LNCAP (cell line): ENCODE measurements at regions not wholly inside any gene's neighbourhood (a gene's known extent, or its start where the extent isn't known, plus 50 kb on each side); places are given as distances from the start of the nearest gene placed in this dataset.

Experiments used
- TF ChIP-seq, protein P1 (sequence below): fragments of 450-650 bp; IDR thresholded peaks from 2 replicates; pipeline ENCODE4 v1.5.1; 2017; ENCODE audit warnings: mild to moderate bottlenecking

DNA sequence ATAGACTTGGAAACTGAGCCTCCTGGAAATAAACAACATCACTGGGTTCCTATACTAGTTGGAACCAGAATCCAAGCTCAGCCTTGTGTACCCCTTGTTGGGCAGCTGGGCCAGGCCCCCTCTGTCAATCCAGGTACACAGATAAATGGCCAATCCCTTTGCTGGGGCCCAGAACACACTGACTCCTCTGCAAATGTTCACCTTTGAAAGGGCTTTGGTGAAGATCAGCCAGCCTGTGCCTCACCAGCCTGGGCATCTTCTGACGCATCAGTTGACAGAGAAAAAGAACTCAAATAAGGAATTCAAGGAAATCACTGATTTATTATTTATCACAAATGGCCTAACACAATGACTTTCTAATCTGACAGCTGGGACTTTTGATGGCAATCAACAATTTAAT is 1090.2 kb downstream of the BCL11B start:
- TF ChIP-seq, protein P1, sequence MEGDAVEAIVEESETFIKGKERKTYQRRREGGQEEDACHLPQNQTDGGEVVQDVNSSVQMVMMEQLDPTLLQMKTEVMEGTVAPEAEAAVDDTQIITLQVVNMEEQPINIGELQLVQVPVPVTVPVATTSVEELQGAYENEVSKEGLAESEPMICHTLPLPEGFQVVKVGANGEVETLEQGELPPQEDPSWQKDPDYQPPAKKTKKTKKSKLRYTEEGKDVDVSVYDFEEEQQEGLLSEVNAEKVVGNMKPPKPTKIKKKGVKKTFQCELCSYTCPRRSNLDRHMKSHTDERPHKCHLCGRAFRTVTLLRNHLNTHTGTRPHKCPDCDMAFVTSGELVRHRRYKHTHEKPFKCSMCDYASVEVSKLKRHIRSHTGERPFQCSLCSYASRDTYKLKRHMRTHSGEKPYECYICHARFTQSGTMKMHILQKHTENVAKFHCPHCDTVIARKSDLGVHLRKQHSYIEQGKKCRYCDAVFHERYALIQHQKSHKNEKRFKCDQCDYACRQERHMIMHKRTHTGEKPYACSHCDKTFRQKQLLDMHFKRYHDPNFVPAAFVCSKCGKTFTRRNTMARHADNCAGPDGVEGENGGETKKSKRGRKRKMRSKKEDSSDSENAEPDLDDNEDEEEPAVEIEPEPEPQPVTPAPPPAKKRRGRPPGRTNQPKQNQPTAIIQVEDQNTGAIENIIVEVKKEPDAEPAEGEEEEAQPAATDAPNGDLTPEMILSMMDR: no peak

DNA sequence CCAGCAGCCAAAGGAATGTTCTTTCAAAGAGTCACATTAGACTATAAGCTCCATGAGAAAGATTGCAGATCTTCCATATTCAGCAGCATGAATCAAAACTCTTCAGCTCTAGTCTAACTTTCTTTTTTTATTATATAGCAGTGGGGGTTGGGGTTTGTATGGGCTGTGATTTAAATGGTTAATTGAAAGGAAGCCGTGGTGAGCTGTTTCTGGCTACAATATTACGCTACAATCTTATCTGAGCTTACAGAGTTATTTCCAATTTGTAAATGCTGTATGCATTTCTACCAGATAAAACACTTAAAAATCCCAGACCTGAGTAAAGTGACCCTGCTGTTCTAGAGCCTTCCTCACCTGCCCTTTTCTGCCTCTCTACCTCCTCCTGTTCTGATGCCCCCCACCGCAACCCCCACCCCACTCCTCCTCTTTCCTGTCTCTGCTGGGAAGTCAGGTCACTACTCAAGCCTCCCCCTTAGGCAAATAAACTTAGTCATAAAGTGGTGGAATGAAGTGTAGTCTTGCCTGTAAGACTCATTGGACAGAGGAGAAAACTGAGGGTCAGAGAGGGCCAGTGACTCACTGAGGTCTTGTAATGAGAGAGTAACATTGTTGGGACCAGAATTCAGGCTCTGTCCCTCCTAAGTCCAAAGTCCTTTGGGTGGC is 1089.5 kb downstream of the BCL11B start:
- TF ChIP-seq, protein P1: no peak

DNA sequence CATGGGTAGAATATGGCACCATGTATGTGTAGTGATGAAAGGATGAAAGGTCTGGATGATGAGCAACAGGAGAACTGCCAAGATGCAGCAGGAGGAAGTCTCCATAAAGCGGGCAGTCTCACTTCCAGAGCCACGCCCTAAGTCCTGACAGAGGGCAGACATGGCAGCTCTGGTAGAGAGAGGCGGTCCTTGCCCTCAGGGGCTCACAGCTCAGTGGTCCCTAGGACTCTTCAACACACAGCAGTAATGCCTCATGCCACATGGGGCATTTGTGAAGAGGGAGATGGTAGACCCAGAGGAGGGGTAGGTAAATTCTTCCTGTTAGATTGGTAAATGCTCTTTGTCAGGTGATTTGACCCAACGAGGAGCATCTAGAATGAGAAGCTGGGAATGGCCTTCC is 1088.4 kb downstream of the BCL11B start:
- TF ChIP-seq, protein P1: no peak

GRCh38 chr14:98184457-98184856 is 1087.5 kb downstream of the BCL11B start:
- TF ChIP-seq, protein P1: no peak

DNA sequence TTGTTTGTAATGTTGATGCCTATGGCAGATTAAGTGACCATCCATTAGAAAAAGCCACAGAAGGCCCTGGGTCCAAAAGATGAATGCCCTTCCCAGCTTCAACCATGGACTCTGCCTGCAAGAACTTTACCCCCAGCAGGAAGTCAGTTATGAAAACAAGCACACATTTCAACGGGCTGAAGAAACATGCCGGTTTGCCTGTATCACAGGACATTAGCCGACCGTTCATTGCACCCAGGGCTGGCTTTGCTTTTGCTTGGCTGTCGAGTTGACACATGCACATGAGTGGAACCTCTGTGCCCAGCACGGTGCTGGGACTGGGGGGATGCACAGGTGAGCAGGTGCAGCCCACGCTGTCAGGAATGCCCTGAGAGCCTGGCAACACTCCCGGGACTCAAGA is 1087.0 kb downstream of the BCL11B start:
- TF ChIP-seq, protein P1: no peak

DNA sequence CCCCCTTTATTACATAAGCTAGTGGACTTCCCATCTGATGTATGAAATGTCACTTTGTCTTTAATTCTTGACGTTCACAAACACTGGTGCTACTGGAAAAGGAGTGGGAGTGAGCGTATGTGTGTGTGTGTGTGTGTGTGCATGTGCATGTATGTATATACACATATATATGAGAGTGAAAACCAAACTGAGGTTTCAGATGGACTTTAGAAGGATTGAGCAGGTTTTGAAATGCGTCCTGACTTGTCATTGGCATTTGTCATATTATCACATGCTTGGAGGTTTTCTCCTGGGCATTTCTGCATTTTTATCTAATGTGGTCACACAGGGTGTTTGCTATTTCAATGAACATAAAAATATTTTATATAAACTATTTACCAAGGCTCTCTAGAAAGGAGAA is 1085.9 kb downstream of the BCL11B start:
- TF ChIP-seq, protein P1: no peak

DNA sequence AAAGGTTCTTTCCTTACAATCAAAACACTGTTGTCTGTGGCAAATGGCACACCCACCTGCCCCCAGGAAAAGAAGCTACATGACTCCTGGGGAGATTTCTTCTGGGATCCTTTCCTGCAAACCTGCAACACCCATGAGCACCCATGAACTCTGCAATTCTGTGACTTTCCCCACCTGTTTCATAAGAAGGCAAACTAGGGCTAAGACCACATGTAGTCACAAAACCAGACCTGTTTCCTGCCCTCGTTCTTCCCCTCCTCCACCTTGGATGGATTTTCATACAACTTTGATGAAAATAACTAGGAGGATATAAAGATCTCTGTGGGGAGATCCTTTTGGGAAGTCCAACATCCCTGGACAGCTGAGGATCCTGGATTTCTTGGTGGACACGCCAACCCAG is 1084.7 kb downstream of the BCL11B start:
- TF ChIP-seq, protein P1: no peak

GRCh38 chr14:98189062-98189461 is 1082.9 kb downstream of the BCL11B start:
- TF ChIP-seq, protein P1: no peak
